HG03460 (cell line): ENCODE measurements at regions not wholly inside any gene's neighbourhood (a gene's known extent, or its start where the extent isn't known, plus 50 kb on each side); places are given as distances from the start of the nearest gene placed in this dataset.
"Not testable (repeated sequence)": the region's sequence is repeated elsewhere in the genome, so short reads cannot be mapped to it uniquely, and the experiment has no call there.

Experiments used
- ATAC-seq: cut with Tn5 transposase; IDR thresholded peaks from one replicate; pipeline ENCODE4 v1.9.1; 2021; ENCODE audit not compliant: unreplicated experiment

- no peak for ATAC-seq
Observed at GRCh38 chr18:70931942-70932814, 643.3 kb downstream of the SOCS6 start.

- ATAC-seq = no peak
Observed at GRCh38 chr18:70920840-70921374, 632.1 kb downstream of the SOCS6 start.

GRCh38 chr18:70907673-70908072 is 618.8 kb downstream of the SOCS6 start:
- ATAC-seq = no peak

GRCh38 chr18:70892381-70892780 is 603.5 kb downstream of the SOCS6 start:
- no peak for ATAC-seq

GRCh38 chr18:70870292-70870691 is 581.4 kb downstream of the SOCS6 start:
- ATAC-seq = no peak

- ATAC-seq = no peak
Observed at GRCh38 chr18:70848329-70848728, 559.5 kb downstream of the SOCS6 start.

- ATAC-seq = no peak
Observed at GRCh38 chr18:70840649-70841048, 551.8 kb downstream of the SOCS6 start.

- ATAC-seq = no peak
Observed at GRCh38 chr18:70827632-70828031, 538.8 kb downstream of the SOCS6 start.

- ATAC-seq = no peak
Observed at GRCh38 chr18:70826571-70826970, 537.7 kb downstream of the SOCS6 start.

- ATAC-seq = no peak
Observed at GRCh38 chr18:70822691-70823090, 533.8 kb downstream of the SOCS6 start.

GRCh38 chr18:70822117-70822516 is 533.3 kb downstream of the SOCS6 start:
- ATAC-seq = no peak

- ATAC-seq = no peak
Observed at GRCh38 chr18:70808481-70809056, 519.7 kb downstream of the SOCS6 start.

- ATAC-seq = peak; percentile 94
Observed at GRCh38 chr18:70781860-70782453, 493.1 kb downstream of the SOCS6 start.

- not testable (repeated sequence) for ATAC-seq
Observed at GRCh38 chr18:70766254-70766653, 477.4 kb downstream of the SOCS6 start.

GRCh38 chr18:70762812-70763211 is 474.0 kb downstream of the SOCS6 start:
- ATAC-seq = no peak

- no peak for ATAC-seq
Observed at GRCh38 chr18:70758780-70759179, 469.9 kb downstream of the SOCS6 start.

GRCh38 chr18:70754486-70754885 is 465.6 kb downstream of the SOCS6 start:
- ATAC-seq = no peak

- no peak for ATAC-seq
Observed at GRCh38 chr18:70732916-70733315, 444.1 kb downstream of the SOCS6 start.

GRCh38 chr18:70732188-70732587 is 443.3 kb downstream of the SOCS6 start:
- no peak for ATAC-seq

GRCh38 chr18:70720607-70721006 is 431.8 kb downstream of the SOCS6 start:
- no peak for ATAC-seq

GRCh38 chr18:70709720-70710119 is 420.9 kb downstream of the SOCS6 start:
- no peak for ATAC-seq

- ATAC-seq = no peak
Observed at GRCh38 chr18:70709144-70709543, 420.3 kb downstream of the SOCS6 start.
